DND-41 (cell line): ENCODE measurements at regions not wholly inside any gene's neighbourhood (a gene's known extent, or its start where the extent isn't known, plus 50 kb on each side); places are given as distances from the start of the nearest gene placed in this dataset.

ENCODE experiments used
- CTCF ChIP-seq: IDR thresholded peaks from 2 replicates; pipeline ENCODE4 v1.5.1; 2012; ENCODE audit warnings: borderline replicate concordance, low read length, moderate library complexity, mild to moderate bottlenecking; ENCODE audit not compliant: poor library complexity, severe bottlenecking; ENCODE audit errors: extremely low read depth
- EZH2 ChIP-seq: IDR thresholded peaks from 3 replicates; pipeline ENCODE4 v1.6.1; 2012; ENCODE audit warnings: borderline replicate concordance, low read depth, mild to moderate bottlenecking, moderate library complexity, low read length, inconsistent platforms; ENCODE audit not compliant: severe bottlenecking

GRCh38 chr4:13218326-13218958 is 265.7 kb downstream of the RAB28 start:
- no peak for TF ChIP-seq CTCF
- TF ChIP-seq EZH2, result no peak
